H1 (cell line): ENCODE measurements at regions not wholly inside any gene's neighbourhood (a gene's known extent, or its start where the extent isn't known, plus 50 kb on each side); places are given as distances from the start of the nearest gene placed in this dataset.

Source experiments
- ASH2L ChIP-seq: fragments of 200-600, 300-600 bp; sonication (generic); IDR thresholded peaks from one replicate; pipeline ENCODE4 v1.7.1; 2017; ENCODE audit warnings: low read length
- CHD1 ChIP-seq: IDR thresholded peaks from 2 replicates; pipeline ENCODE4 v1.6.1; 2012; ENCODE audit warnings: low read depth, low read length, improper control_type of control experiment
- KDM5A ChIP-seq: fragments of 200-600 bp; IDR thresholded peaks from 2 replicates; pipeline ENCODE4 v1.7.1; 2012; ENCODE audit warnings: mild to moderate bottlenecking, low read length, inconsistent platforms, mixed read lengths
- SP2 ChIP-seq: IDR thresholded peaks from 2 replicates; pipeline ENCODE4 v1.6.1; 2012; ENCODE audit warnings: mild to moderate bottlenecking, low read length, inconsistent platforms

- TF ChIP-seq ASH2L (no peak), CHD1 (no peak), KDM5A (no peak), SP2 (no peak)
- TF ChIP-seq, all 59 proteins: peak for 0
Measured at GRCh38 chr10:90143937-90144336, 442.5 kb downstream of the KIF20B start (continued).
